ENCODE measurements at regions not wholly inside any gene's neighbourhood (a gene's known extent, or its start where the extent isn't known, plus 50 kb on each side); places are given as distances from the start of the nearest gene placed in this dataset.
"Not testable (repeated sequence)": the region's sequence is repeated elsewhere in the genome, so short reads cannot be mapped to it uniquely, and the experiment has no call there.

- Histone ChIP-seq H3K27me3 (replicated peaks; ENCODE audit: insufficient read depth, low read length) (no peaks in the 10 kb centered on the region), H3K4me1 (ENCODE audit: low read length) (no peaks in the 10 kb centered on the region), H3K36me3 (replicated peaks; ENCODE audit: insufficient read depth, low read length) (no peaks in the 10 kb centered on the region), H3K9me2 (replicated peaks; ENCODE audit: insufficient read depth, low read length) (no peaks in the 10 kb centered on the region), H3K4me3 (ENCODE audit: low read length) (no peak overlapping the region), H3K9ac (ENCODE audit: low read length) (no peak overlapping the region), H3K27ac (ENCODE audit: low read length) (no peak overlapping the region), H4K20me1 (ENCODE audit: insufficient read depth, low read length) (no peaks in the 10 kb centered on the region), H3K4me2 (ENCODE audit: low read depth, low read length) (no peak overlapping the region), H2AFZ (ENCODE audit: low read length) (no peak overlapping the region), H3K9me3 (replicated peaks; ENCODE audit: insufficient read depth, low read length) (no peaks in the 10 kb centered on the region), H3K79me2 (ENCODE audit: low read length) (no peaks in the 10 kb centered on the region), H3F3A (ENCODE audit: insufficient read depth, low read length) (no peaks in the 10 kb centered on the region)
- TF ChIP-seq EZH2phosphoT487 (IDR thresholded peaks at IDR 0.05; ENCODE audit: low read length), result no peak
- TF ChIP-seq, protein P1, sequence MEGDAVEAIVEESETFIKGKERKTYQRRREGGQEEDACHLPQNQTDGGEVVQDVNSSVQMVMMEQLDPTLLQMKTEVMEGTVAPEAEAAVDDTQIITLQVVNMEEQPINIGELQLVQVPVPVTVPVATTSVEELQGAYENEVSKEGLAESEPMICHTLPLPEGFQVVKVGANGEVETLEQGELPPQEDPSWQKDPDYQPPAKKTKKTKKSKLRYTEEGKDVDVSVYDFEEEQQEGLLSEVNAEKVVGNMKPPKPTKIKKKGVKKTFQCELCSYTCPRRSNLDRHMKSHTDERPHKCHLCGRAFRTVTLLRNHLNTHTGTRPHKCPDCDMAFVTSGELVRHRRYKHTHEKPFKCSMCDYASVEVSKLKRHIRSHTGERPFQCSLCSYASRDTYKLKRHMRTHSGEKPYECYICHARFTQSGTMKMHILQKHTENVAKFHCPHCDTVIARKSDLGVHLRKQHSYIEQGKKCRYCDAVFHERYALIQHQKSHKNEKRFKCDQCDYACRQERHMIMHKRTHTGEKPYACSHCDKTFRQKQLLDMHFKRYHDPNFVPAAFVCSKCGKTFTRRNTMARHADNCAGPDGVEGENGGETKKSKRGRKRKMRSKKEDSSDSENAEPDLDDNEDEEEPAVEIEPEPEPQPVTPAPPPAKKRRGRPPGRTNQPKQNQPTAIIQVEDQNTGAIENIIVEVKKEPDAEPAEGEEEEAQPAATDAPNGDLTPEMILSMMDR (IDR thresholded peaks at IDR 0.05; ENCODE audit: low read length), result no peak
- no peak for DNase-seq
These were observed 161.3 kb downstream of the CAVIN4 start for GRCh38 chr9:100739208-100739607.

- no peak for DNase-seq
- no peak for TF ChIP-seq EZH2 (optimal IDR thresholded peaks at IDR 0.05; ENCODE audit: low read depth, low read length)
- no peak for TF ChIP-seq EZH2phosphoT487 (IDR thresholded peaks at IDR 0.05; ENCODE audit: low read length)
- TF ChIP-seq, protein P1 (IDR thresholded peaks at IDR 0.05; ENCODE audit: low read length), result no peak
These were observed 161.8 kb downstream of the CAVIN4 start for GRCh38 chr9:100739666-100740065.

DNA sequence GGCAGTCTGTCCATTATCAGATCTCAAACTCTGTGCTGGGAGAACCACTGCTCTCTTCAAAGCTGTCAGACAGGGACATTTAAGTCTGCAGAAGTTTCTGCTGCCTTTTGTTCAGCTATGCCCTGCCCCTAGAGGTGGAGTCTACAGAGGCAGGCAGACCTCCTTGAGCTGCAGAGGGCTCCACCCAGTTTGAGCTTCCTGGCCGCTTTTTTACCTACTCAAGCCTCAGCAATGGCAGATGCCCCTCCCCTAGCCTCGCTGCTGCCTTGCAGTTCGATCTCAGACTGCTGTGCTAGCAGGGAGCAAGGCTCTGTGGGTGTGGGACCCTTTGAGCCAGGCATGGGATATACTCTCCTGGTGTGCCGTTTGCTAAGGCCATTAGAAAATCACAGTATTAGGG, 171.1 kb downstream of the CAVIN4 start:
- H3K9me2 ChIP-seq (replicated peaks; ENCODE audit: insufficient read depth, low read length); H3K4me3 ChIP-seq (ENCODE audit: low read length); H3K27me3 ChIP-seq (replicated peaks; ENCODE audit: insufficient read depth, low read length); DNase-seq; H2AFZ ChIP-seq (ENCODE audit: low read length); H3K9ac ChIP-seq (ENCODE audit: low read length); H4K20me1 ChIP-seq (ENCODE audit: insufficient read depth, low read length); H3K79me2 ChIP-seq (ENCODE audit: low read length); H3K4me2 ChIP-seq (ENCODE audit: low read depth, low read length); H3K36me3 ChIP-seq (replicated peaks; ENCODE audit: insufficient read depth, low read length); H3K4me1 ChIP-seq (ENCODE audit: low read length); H3K27ac ChIP-seq (ENCODE audit: low read length); H3K9me3 ChIP-seq (replicated peaks; ENCODE audit: insufficient read depth, low read length); H3F3A ChIP-seq (ENCODE audit: insufficient read depth, low read length): not testable (repeated sequence)

More at GRCh38 chr9:100739666-100740065, 161.8 kb downstream of the CAVIN4 start:
- Histone ChIP-seq H3K36me3 (replicated peaks; ENCODE audit: insufficient read depth, low read length) (no peaks in the 10 kb centered on the region), H3K9me2 (replicated peaks; ENCODE audit: insufficient read depth, low read length) (no peaks in the 10 kb centered on the region), H4K20me1 (ENCODE audit: insufficient read depth, low read length) (no peaks in the 10 kb centered on the region), H2AFZ (ENCODE audit: low read length) (no peak overlapping the region), H3K27me3 (replicated peaks; ENCODE audit: insufficient read depth, low read length) (no peaks in the 10 kb centered on the region), H3K9ac (ENCODE audit: low read length) (no peak overlapping the region), H3K79me2 (ENCODE audit: low read length) (no peaks in the 10 kb centered on the region), H3K9me3 (replicated peaks; ENCODE audit: insufficient read depth, low read length) (no peaks in the 10 kb centered on the region), H3K27ac (ENCODE audit: low read length) (no peak overlapping the region), H3F3A (ENCODE audit: insufficient read depth, low read length) (no peaks in the 10 kb centered on the region), H3K4me2 (ENCODE audit: low read depth, low read length) (no peak overlapping the region), H3K4me3 (ENCODE audit: low read length) (no peak overlapping the region), H3K4me1 (ENCODE audit: low read length) (no peaks in the 10 kb centered on the region)

GRCh38 chr9:100756217-100756616, 178.3 kb downstream of the CAVIN4 start:
- no peaks in the 10 kb centered on the region for H3F3A ChIP-seq (ENCODE audit: insufficient read depth, low read length)
- H4K20me1 ChIP-seq (ENCODE audit: insufficient read depth, low read length), result no peaks in the 10 kb centered on the region
- H3K4me3 ChIP-seq (ENCODE audit: low read length), result no peak overlapping the region
- H3K36me3 ChIP-seq (replicated peaks; ENCODE audit: insufficient read depth, low read length), result no peaks in the 10 kb centered on the region
- TF ChIP-seq EZH2 (optimal IDR thresholded peaks at IDR 0.05; ENCODE audit: low read depth, low read length), result no peak
- TF ChIP-seq, protein P1 (IDR thresholded peaks at IDR 0.05; ENCODE audit: low read length), result no peak
- no peak overlapping the region for H2AFZ ChIP-seq (ENCODE audit: low read length)
- H3K9me2 ChIP-seq (replicated peaks; ENCODE audit: insufficient read depth, low read length), result no peaks in the 10 kb centered on the region
- no peak overlapping the region for H3K27ac ChIP-seq (ENCODE audit: low read length)
- no peaks in the 10 kb centered on the region for H3K9me3 ChIP-seq (replicated peaks; ENCODE audit: insufficient read depth, low read length)
- no peaks in the 10 kb centered on the region for H3K27me3 ChIP-seq (replicated peaks; ENCODE audit: insufficient read depth, low read length)
- DNase-seq, result no peak
- H3K79me2 ChIP-seq (ENCODE audit: low read length), result no peaks in the 10 kb centered on the region
- H3K4me2 ChIP-seq (ENCODE audit: low read depth, low read length), result no peak overlapping the region
- no peaks in the 10 kb centered on the region for H3K4me1 ChIP-seq (ENCODE audit: low read length)
- no peak overlapping the region for H3K9ac ChIP-seq (ENCODE audit: low read length)
